ENCODE measurements at regions not wholly inside any gene's neighbourhood (a gene's known extent, or its start where the extent isn't known, plus 50 kb on each side); places are given as distances from the start of the nearest gene placed in this dataset.
"Not testable (repeated sequence)": the region's sequence is repeated elsewhere in the genome, so short reads cannot be mapped to it uniquely, and the experiment has no call there.

GRCh38 chr3:74137790-74138189, 476.7 kb downstream of the CNTN3 start:
- DNase-seq (no peak), ATAC-seq (ENCODE audit: low read depth) (no peak)
- Mint-ChIP-seq H3K36me3 (no peaks in the 10 kb centered on the region), H3K27ac (no peak overlapping the region), H3K4me1 (no peaks in the 10 kb centered on the region), H3K9me3 (no peaks in the 10 kb centered on the region), H3K4me3 (no peak overlapping the region), H3K27me3 (no peaks in the 10 kb centered on the region)
- POLR2A ChIA-PET: interaction anchor here (0.7 kb wide), 1 partner anchor 254 kb away, joined by 3 read pairs; no protein-coding TSS in a partner anchor

- POLR2A ChIA-PET: no interaction called here
- H3K27ac Mint-ChIP-seq: no peak overlapping the region
- no peak overlapping the region for H3K4me3 Mint-ChIP-seq
These were observed 478.7 kb downstream of the CNTN3 start for GRCh38 chr3:74135808-74136207.

GRCh38 chr3:74134831-74135230, 479.6 kb downstream of the CNTN3 start:
- DNase-seq (no peak), ATAC-seq (ENCODE audit: low read depth) (no peak)
- H3K4me3 Mint-ChIP-seq: no peak overlapping the region
- H3K36me3 Mint-ChIP-seq: no peaks in the 10 kb centered on the region
- no peak overlapping the region for H3K27ac Mint-ChIP-seq
- H3K9me3 Mint-ChIP-seq: peaks cover 3% of the 10 kb centered on the region
- POLR2A ChIA-PET: no interaction called here
- no peaks in the 10 kb centered on the region for H3K4me1 Mint-ChIP-seq
- H3K27me3 Mint-ChIP-seq: no peaks in the 10 kb centered on the region

More at GRCh38 chr3:74135808-74136207, 478.7 kb downstream of the CNTN3 start:
- Mint-ChIP-seq H3K4me1 (no peaks in the 10 kb centered on the region), H3K9me3 (no peaks in the 10 kb centered on the region), H3K27me3 (no peaks in the 10 kb centered on the region), H3K36me3 (no peaks in the 10 kb centered on the region)
- DNase-seq: no peak
- ATAC-seq (ENCODE audit: low read depth): no peak

GRCh38 chr3:74131546-74132328, 482.7 kb downstream of the CNTN3 start:
- H3K27me3 Mint-ChIP-seq; H3K9me3 Mint-ChIP-seq; H3K27ac Mint-ChIP-seq; POLR2A ChIA-PET; H3K4me1 Mint-ChIP-seq; ATAC-seq (ENCODE audit: low read depth); DNase-seq; H3K36me3 Mint-ChIP-seq; H3K4me3 Mint-ChIP-seq: not testable (repeated sequence)

- Mint-ChIP-seq H3K4me1 (no peaks in the 10 kb centered on the region), H3K4me3 (no peak overlapping the region), H3K27ac (no peak overlapping the region), H3K27me3 (no peaks in the 10 kb centered on the region), H3K36me3 (no peaks in the 10 kb centered on the region), H3K9me3 (peaks cover 3% of the 10 kb centered on the region)
- no peak for DNase-seq
- POLR2A ChIA-PET: no interaction called here
- no peak for ATAC-seq (ENCODE audit: low read depth)
These were observed 484.8 kb downstream of the CNTN3 start for GRCh38 chr3:74129611-74130010.

- DNase-seq: no peak
- POLR2A ChIA-PET: no interaction called here
- Mint-ChIP-seq H3K4me3 (no peak overlapping the region), H3K4me1 (no peaks in the 10 kb centered on the region), H3K27ac (no peak overlapping the region), H3K36me3 (no peaks in the 10 kb centered on the region), H3K9me3 (peaks cover 3% of the 10 kb centered on the region), H3K27me3 (no peaks in the 10 kb centered on the region)
- ATAC-seq (ENCODE audit: low read depth): no peak
These were observed 485.4 kb downstream of the CNTN3 start for GRCh38 chr3:74129056-74129455.

GRCh38 chr3:74127256-74127655, 487.2 kb downstream of the CNTN3 start:
- Mint-ChIP-seq H3K4me1 (no peaks in the 10 kb centered on the region), H3K27ac (no peak overlapping the region), H3K4me3 (no peak overlapping the region), H3K36me3 (no peaks in the 10 kb centered on the region), H3K9me3 (peaks cover 3% of the 10 kb centered on the region), H3K27me3 (no peaks in the 10 kb centered on the region)
- DNase-seq (no peak), ATAC-seq (ENCODE audit: low read depth) (no peak)
- POLR2A ChIA-PET: no interaction called here

- H3K27ac Mint-ChIP-seq: no peak overlapping the region
These were observed 489.7 kb downstream of the CNTN3 start for GRCh38 chr3:74124782-74125181.

GRCh38 chr3:74122281-74122680, 492.2 kb downstream of the CNTN3 start:
- DNase-seq (no peak), ATAC-seq (ENCODE audit: low read depth) (no peak)
- Mint-ChIP-seq H3K4me3 (no peak overlapping the region), H3K27ac (no peak overlapping the region), H3K9me3 (peaks cover 5% of the 10 kb centered on the region), H3K36me3 (no peaks in the 10 kb centered on the region), H3K4me1 (no peaks in the 10 kb centered on the region), H3K27me3 (no peaks in the 10 kb centered on the region)
- POLR2A ChIA-PET: no interaction called here

More at GRCh38 chr3:74124782-74125181, 489.7 kb downstream of the CNTN3 start:
- ATAC-seq (ENCODE audit: low read depth) (no peak), DNase-seq (no peak)
- Mint-ChIP-seq H3K4me1 (no peaks in the 10 kb centered on the region), H3K4me3 (no peak overlapping the region), H3K36me3 (no peaks in the 10 kb centered on the region), H3K27me3 (no peaks in the 10 kb centered on the region), H3K9me3 (peaks cover 2% of the 10 kb centered on the region)
- POLR2A ChIA-PET: no interaction called here

- Mint-ChIP-seq H3K9me3 (peaks cover 7% of the 10 kb centered on the region), H3K36me3 (no peaks in the 10 kb centered on the region), H3K27me3 (no peaks in the 10 kb centered on the region), H3K27ac (no peak overlapping the region), H3K4me3 (no peak overlapping the region), H3K4me1 (no peaks in the 10 kb centered on the region)
- no peak for ATAC-seq (ENCODE audit: low read depth)
- DNase-seq: no peak
- POLR2A ChIA-PET: no interaction called here
These were observed 492.7 kb downstream of the CNTN3 start for GRCh38 chr3:74121761-74122160.

GRCh38 chr3:74119221-74119620, 494.5 kb upstream of the PDZRN3 start:
- POLR2A ChIA-PET: no interaction called here
- Mint-ChIP-seq H3K4me1 (no peaks in the 10 kb centered on the region), H3K36me3 (no peaks in the 10 kb centered on the region), H3K9me3 (peaks cover 7% of the 10 kb centered on the region), H3K27me3 (no peaks in the 10 kb centered on the region), H3K27ac (no peak overlapping the region), H3K4me3 (no peak overlapping the region)
- ATAC-seq (ENCODE audit: low read depth): no peak
- no peak for DNase-seq

GRCh38 chr3:74115906-74116305, 491.2 kb upstream of the PDZRN3 start:
- Mint-ChIP-seq H3K27ac (no peak overlapping the region), H3K27me3 (no peaks in the 10 kb centered on the region), H3K36me3 (no peaks in the 10 kb centered on the region), H3K4me3 (no peak overlapping the region), H3K4me1 (no peaks in the 10 kb centered on the region), H3K9me3 (peaks cover 9% of the 10 kb centered on the region)
- POLR2A ChIA-PET: no interaction called here
- ATAC-seq (ENCODE audit: low read depth): no peak
- no peak for DNase-seq

GRCh38 chr3:74107451-74107850, 482.7 kb upstream of the PDZRN3 start:
- Mint-ChIP-seq H3K27me3 (no peaks in the 10 kb centered on the region), H3K9me3 (peaks cover 8% of the 10 kb centered on the region), H3K4me3 (no peak overlapping the region), H3K27ac (no peak overlapping the region), H3K4me1 (no peaks in the 10 kb centered on the region), H3K36me3 (no peaks in the 10 kb centered on the region)
- DNase-seq (no peak), ATAC-seq (ENCODE audit: low read depth) (no peak)
- POLR2A ChIA-PET: no interaction called here

- Mint-ChIP-seq H3K27me3 (no peaks in the 10 kb centered on the region), H3K27ac (no peak overlapping the region), H3K36me3 (no peaks in the 10 kb centered on the region), H3K4me1 (no peaks in the 10 kb centered on the region), H3K9me3 (peaks cover 8% of the 10 kb centered on the region), H3K4me3 (no peak overlapping the region)
- DNase-seq (no peak), ATAC-seq (ENCODE audit: low read depth) (no peak)
- POLR2A ChIA-PET: no interaction called here
These were observed 482.2 kb upstream of the PDZRN3 start for GRCh38 chr3:74106925-74107324.
